Activated gamma-delta T cell treated with Interleukin-2 at 50 U/mL for 16 hours (primary cell): ENCODE measurements at regions not wholly inside any gene's neighbourhood (a gene's known extent, or its start where the extent isn't known, plus 50 kb on each side); places are given as distances from the start of the nearest gene placed in this dataset.
"Not testable (repeated sequence)": the region's sequence is repeated elsewhere in the genome, so short reads cannot be mapped to it uniquely, and the experiment has no call there.

Experiments
- DNase-seq: peaks from one replicate; pipeline ENCODE4 v3.0.0-alpha.2; 2020

GRCh38 chr3:13147344-13147743 is 74.1 kb upstream of the IQSEC1 start:
- no peak for DNase-seq

DNA sequence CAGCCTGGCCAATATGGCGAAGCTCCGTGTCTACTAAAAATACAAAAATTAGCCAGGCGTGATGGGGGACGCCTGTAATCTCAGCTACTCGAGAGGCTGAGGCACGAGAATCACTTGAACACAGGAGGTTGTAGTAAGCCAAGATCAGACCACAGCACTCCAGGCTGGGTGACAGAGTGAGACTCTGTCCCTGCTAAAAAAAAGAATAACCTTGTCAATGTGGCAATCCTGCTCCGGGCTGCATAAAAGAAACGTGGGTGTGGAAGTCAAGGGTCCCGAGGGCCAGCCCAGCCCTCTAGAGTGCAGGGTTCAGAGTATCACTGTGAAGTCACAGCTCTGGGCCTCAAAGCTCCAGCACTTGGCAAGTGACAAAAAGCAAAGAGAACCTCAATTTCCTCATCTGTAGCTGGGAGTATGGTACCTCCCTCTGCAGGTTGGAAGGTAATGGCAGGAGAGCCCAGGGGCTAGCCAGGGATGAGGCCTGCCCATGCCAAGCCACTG is 73.5 kb upstream of the IQSEC1 start:
- no peak for DNase-seq

GRCh38 chr3:13145826-13146642 is 72.8 kb upstream of the IQSEC1 start:
- DNase-seq, result no peak

DNA sequence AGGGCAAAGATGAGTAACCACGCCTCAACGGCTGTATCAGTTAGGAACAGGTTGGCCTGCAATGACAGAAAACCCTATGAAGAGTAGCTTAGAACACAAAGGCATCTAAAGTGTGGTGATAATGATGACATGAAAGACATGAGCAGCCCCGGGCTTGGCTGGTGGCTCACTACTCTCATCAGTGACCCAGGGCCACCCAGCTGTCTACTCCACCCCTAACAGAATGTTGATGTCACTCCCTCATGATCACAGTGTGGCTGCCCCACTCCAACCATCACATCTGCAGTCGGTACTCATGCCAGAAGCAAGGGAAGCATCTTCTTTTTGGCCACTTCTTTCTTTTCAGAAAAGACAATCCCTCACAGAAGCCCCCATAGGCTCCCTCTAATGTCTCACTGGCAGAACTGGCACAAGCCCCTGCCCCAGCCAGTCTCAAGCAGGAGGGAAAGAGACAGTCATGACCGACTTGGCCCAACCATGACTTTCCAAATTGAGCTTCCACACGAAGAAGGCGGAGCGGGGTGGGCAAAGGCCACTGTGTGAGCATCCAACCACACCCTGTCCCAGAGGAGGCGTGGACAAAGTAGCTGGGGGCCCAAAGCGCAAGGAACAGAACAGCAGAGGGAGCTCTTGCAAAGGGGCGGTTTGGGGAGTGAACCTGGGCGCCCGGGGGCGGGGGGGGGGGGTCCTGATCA is 72.0 kb upstream of the IQSEC1 start:
- no peak for DNase-seq

- DNase-seq, result no peak
Observed at GRCh38 chr3:13144163-13145023, 71.2 kb upstream of the IQSEC1 start.

- DNase-seq, result no peak
Observed at GRCh38 chr3:13143381-13144004, 70.3 kb upstream of the IQSEC1 start.

GRCh38 chr3:13142552-13143380 is 69.5 kb upstream of the IQSEC1 start:
- DNase-seq, result no peak

DNA sequence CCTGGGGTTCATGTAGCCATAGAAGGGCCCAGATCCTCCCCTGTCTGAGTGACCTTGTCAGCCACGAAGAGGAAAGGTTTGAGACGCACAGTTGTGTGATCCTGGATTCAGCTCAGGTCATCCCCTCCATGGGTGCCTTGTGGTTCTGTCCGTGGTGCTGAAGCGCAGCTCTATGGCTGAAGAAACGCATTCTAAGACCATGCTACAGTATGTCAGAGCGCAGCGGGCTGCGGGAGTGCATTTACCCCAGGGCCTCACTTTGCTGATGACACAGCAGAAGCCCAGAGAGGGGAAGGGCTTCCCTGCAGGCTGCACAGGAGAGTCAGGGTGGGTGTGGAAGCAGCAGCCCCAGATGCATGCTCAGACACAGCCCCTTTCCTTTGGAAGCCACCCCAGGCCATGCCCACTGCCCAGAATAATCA is 68.8 kb upstream of the IQSEC1 start:
- no peak for DNase-seq

GRCh38 chr3:13141183-13141582 is 68.0 kb upstream of the IQSEC1 start:
- DNase-seq, result no peak

GRCh38 chr3:13140596-13140995 is 67.4 kb upstream of the IQSEC1 start:
- DNase-seq, result no peak

GRCh38 chr3:13139471-13140065 is 66.3 kb upstream of the IQSEC1 start:
- DNase-seq, result no peak

DNA sequence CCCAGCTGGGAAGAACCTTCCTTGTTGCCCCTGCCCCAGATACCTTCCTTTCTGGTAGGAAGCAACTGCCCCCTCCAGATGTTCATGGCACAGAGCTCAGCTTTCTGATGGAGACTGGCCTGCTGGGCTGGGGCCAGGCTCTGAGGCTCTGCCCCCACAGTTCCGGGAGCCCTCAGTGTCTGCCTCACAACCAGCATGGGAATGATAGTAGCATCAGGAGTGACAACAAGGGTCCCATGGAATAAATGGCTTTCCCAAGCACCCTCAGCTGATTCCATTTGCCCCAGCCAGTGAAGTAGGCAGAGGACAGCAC is 65.6 kb upstream of the IQSEC1 start:
- DNase-seq, result no peak

DNA sequence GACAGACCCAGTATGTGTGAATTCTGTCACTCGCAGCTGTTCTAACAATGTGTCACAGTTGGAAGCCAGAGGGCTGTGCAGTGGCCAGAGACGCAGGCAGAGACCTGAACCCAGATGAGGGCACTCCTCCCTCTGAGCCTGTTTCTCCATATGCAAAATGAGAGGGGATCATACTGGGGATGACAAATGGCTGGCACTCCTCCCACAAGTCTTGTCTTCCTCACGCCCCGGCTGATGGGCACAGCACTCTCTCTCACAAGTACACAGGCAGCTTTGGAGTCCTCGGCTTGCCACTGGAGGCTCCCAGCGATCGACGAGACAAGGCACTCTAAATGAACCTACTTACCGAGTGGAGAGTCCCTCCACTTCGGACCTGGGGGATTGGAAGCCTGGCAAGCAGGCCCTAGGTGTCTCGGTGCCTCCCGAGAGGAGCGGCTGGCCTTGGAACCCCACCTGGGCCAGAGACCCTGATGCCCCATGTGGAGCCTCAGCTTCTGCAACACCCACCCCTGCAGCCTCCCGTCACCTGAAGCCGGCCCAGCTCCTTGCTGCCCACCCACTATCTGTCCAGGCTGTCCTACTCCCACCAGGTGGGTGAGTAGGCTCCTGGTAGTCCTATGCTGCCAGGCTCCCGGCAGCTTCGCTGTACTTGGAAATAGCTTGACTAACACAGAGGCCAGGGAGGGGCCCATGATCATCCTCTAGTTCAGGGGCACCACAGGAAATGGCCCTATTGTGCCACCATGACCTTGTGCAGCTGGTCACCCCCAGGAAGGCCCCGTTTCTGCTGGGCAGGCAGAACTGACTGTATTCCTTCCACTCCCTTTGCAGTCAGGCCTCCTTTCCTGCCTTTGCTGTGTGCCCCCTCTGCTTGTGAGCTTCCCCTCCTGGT is 65.0 kb upstream of the IQSEC1 start:
- no peak for DNase-seq

- DNase-seq, result not testable (repeated sequence)
Observed at GRCh38 chr3:13136848-13137247, 63.6 kb upstream of the IQSEC1 start.

GRCh38 chr3:13136426-13136825 is 63.2 kb upstream of the IQSEC1 start:
- DNase-seq, result no peak

DNA sequence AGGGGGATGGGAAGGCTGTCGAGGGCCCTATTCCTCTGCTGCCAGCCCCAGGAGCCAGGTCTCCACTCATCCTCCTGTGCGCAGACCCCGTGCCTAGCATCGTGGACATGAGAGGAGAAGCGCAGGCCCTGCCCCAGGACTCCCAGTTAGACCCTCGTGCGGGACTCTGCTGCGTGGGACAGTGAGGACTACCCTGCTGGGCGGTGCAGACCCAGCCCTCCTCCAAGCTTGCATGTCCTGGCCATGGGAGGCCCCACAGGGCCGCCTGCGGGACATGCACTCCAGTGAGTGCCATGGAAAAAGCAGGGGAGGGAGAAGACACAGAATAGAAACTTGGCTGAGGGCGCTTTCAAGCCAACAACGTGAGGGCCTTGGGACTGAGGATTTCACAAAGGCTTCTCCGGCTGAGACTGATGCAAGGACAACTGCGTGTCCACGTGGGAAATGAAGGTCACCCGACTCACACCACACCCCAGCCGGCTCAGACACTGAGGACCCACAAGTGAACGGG is 62.6 kb upstream of the IQSEC1 start:
- DNase-seq, result no peak

DNA sequence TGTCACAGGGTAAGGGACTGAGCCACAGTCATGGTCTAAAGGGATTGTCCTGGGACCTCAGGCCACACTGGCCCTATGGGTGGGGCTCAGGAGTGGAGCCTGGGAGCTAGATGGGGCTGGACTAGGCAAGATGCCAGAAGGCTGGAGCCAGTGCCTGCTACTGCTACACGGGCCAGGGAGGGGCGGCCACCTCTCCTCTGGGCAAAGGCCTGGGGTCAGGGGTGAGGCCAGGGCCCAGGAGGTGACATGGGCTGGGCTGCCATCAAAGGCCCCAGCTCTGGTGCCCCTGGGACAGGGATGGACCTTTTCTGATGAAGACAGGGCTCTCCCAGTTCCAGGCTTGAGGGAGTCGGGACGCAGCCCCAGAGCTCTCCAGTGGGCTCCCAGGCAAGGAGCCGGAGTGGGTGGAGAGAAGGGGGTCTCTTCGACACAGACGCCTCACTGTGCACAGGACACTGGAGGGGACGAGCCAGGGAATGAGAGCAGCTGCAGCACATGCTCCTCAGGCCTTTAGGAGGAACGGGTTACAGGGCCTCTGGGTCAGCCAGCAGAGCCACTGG is 62.1 kb upstream of the IQSEC1 start:
- no peak for DNase-seq

DNA sequence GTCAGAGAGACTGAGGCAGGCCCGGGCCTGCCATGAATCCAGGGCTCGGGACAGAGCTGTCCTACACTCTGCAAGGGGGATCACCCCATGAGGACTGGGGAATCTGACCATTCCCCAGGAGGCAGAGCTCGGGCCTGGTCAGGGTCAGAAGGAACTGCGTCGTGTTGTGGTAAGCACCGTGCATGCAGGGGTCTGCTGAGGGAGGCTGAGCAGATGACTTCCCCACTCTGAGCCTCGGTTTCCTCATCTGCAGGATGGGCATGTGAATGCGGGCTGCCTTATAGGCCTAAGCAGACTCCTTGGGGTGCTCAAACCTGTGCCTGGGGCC is 61.6 kb upstream of the IQSEC1 start:
- no peak for DNase-seq

GRCh38 chr3:13134166-13134878 is 61.1 kb upstream of the IQSEC1 start:
- DNase-seq, result no peak
